ENCODE measurements at regions not wholly inside any gene's neighbourhood (a gene's known extent, or its start where the extent isn't known, plus 50 kb on each side); places are given as distances from the start of the nearest gene placed in this dataset.
"Not testable (repeated sequence)": the region's sequence is repeated elsewhere in the genome, so short reads cannot be mapped to it uniquely, and the experiment has no call there.

DNA sequence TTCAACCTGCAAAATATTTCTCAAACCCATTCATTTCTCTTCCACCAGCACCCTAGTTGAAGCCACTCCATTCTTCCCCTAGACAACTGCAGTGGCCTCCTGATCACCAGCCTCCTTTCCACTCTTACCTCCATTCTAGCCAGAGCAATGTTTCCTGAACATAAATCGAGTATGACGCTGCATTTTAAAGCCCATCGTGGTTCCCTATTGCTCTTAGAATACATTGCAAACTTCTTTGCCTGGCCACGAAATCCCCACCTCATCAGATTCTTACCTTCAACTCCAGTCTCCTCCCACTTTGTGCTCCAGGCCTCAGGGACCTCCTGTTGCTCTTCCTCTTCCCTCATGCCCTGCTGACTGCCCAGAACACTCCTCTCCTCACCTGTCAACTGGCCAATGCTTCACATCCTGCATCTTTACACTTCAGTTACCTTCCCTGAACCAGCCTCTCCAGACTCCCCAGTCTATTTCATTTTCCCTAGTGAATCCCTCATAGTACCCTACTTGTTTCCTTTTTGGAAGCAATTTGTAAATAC, 176.5 kb upstream of the CTAGE1 start:
- in situ Hi-C loops (cut with HindIII; ENCODE audit: low pct_unique_long_range_greater_than_20kb, low sequenced_read_pairs), result no loop called here
- no peak for DNase-seq (ENCODE audit: low read depth, low spot score)

- in situ Hi-C loops (cut with HindIII; ENCODE audit: low pct_unique_long_range_greater_than_20kb, low sequenced_read_pairs), result no loop called here
- DNase-seq (ENCODE audit: low read depth, low spot score), result no peak
These were observed 183.8 kb upstream of the CTAGE1 start for GRCh38 chr18:22601481-22601880.

DNA sequence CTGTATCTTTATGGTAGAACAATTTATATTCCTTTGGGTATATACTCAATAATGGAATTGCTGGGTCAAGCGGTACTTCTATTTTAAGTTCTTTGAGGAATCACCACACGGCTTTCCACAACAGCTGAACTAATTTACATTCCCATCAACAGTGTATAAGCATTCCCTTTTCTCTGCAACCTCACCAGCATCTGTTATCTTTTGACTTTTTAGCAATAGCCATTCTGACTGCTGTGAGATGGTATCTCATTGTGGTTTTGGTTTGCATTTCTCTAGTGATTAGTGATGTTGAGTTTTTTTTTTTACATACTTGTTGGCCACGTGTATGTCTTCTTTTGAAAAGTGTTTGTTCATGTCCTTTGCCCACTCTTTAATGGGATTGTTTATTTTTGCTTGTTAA, 184.7 kb upstream of the CTAGE1 start:
- in situ Hi-C loops (cut with HindIII; ENCODE audit: low pct_unique_long_range_greater_than_20kb, low sequenced_read_pairs); DNase-seq (ENCODE audit: low read depth, low spot score): not testable (repeated sequence)

DNA sequence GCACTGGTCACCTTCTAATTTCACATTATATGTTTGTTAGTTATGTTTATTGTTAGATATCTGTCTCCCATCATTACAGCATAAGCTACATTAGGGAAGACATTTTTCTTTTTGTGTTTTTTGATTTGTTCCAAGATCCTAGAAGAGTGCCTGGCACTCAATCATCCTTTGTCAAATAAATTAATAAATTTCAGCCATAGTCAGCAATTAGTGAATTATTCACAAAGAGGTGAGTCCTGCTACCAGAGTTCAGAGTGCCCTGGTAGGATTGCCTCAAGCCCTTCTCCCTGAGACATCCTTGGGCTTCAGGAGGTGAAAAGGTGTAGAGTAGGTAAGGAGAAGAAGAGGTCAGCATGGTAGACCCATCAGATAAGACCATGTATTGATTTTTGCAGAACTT, 186.2 kb upstream of the CTAGE1 start:
- in situ Hi-C loops (cut with HindIII; ENCODE audit: low pct_unique_long_range_greater_than_20kb, low sequenced_read_pairs), result no loop called here
- no peak for DNase-seq (ENCODE audit: low read depth, low spot score)

- DNase-seq (ENCODE audit: low read depth, low spot score), result no peak
- in situ Hi-C loops (cut with HindIII; ENCODE audit: low pct_unique_long_range_greater_than_20kb, low sequenced_read_pairs), result no loop called here
These were observed 186.8 kb upstream of the CTAGE1 start for GRCh38 chr18:22604390-22604985.

DNA sequence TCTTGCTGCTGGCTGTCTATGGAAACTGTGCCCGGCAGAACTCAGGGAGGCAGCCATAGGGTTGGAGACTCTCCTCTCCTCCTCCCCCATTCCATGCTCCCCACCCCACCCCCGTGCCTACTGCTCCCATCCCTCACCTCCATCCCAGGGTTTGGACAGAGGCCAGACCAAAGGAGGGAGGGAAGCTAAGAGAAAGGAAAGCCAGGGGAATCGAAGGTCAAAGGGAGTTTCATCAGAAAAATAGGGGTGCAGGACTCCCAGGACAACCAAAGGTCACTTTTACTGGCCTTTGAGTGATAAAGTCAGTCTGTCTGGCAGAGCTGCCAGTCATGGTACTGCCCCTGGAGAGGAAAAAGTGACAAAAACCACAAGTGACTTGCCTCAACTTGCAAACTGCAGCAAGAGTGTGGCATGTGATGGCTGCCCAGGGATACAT, 187.3 kb upstream of the CTAGE1 start:
- no peak for DNase-seq (ENCODE audit: low read depth, low spot score)
- in situ Hi-C loops (cut with HindIII; ENCODE audit: low pct_unique_long_range_greater_than_20kb, low sequenced_read_pairs), result no loop called here

- DNase-seq (ENCODE audit: low read depth, low spot score), result no peak
- in situ Hi-C loops (cut with HindIII; ENCODE audit: low pct_unique_long_range_greater_than_20kb, low sequenced_read_pairs), result no loop called here
These were observed 188.0 kb upstream of the CTAGE1 start for GRCh38 chr18:22605736-22606135.

GRCh38 chr18:22606563-22607283, 189.0 kb upstream of the CTAGE1 start:
- in situ Hi-C loops (cut with HindIII; ENCODE audit: low pct_unique_long_range_greater_than_20kb, low sequenced_read_pairs), result no loop called here
- no peak for DNase-seq (ENCODE audit: low read depth, low spot score)

DNA sequence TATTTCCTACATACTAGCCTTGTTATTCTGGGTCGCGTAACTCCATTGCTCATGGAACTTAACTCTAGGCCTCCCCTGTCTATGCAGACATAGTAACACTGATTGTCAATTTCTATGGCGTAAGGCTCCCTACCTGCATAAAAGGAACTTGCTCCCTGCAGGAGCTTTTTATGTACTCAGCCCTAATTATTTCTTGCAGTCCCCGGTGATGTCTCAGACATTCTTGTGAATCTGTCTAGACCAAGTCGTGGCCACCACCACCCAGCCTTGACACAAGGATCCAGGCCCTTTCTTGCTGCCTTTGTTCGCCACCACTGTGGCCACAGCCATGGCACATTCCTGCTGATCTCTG, 189.5 kb upstream of the CTAGE1 start:
- DNase-seq (ENCODE audit: low read depth, low spot score), result no peak
- in situ Hi-C loops (cut with HindIII; ENCODE audit: low pct_unique_long_range_greater_than_20kb, low sequenced_read_pairs), result no loop called here

DNA sequence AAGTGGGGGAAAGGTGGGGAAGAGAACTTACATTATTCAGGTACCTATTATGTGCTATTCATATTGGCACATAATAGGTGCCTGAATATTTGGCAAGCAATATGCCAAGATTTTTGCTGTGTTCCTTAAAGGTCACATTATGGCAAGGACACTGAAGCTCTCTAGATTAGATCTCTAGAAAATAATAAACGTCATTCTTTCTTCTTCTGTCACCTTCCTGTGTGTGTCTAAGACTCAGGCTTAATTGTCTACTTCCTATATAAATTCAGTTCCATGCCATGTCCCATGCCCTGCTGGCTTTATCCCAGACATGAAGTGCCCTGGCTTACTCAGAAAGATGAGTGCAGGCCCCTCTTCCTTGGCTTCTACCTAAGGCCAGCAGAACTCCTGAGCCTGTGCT, 191.1 kb upstream of the CTAGE1 start:
- in situ Hi-C loops (cut with HindIII; ENCODE audit: low pct_unique_long_range_greater_than_20kb, low sequenced_read_pairs), result no loop called here
- DNase-seq (ENCODE audit: low read depth, low spot score), result no peak

DNA sequence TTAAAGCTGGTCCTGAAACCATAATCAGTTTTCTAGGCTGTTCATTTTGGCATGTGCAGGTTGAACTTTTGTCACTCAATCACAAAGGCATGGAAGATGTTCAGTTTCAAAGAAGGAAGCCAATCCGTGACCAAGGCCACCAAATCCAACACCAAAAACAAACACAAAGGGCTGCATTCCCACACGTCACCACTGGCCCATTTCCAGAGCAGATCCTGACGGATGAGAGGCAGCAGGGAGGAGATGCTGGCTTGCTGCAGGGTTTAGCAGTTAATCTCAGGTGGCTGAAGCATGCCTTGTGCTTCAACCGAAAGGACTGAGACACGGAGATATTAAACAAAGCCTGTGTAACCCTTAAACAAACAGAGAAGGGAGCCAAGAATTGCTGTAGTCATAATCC, 191.9 kb upstream of the CTAGE1 start:
- DNase-seq (ENCODE audit: low read depth, low spot score), result no peak
- in situ Hi-C loops (cut with HindIII; ENCODE audit: low pct_unique_long_range_greater_than_20kb, low sequenced_read_pairs), result no loop called here

- in situ Hi-C loops (cut with HindIII; ENCODE audit: low pct_unique_long_range_greater_than_20kb, low sequenced_read_pairs), result no loop called here
- no peak for DNase-seq (ENCODE audit: low read depth, low spot score)
These were observed 195.5 kb upstream of the CTAGE1 start for GRCh38 chr18:22613058-22613690.

- in situ Hi-C loops (cut with HindIII; ENCODE audit: low pct_unique_long_range_greater_than_20kb, low sequenced_read_pairs), result no loop called here
- DNase-seq (ENCODE audit: low read depth, low spot score), result no peak
These were observed 196.1 kb upstream of the CTAGE1 start for GRCh38 chr18:22613788-22614187.

- in situ Hi-C loops (cut with HindIII; ENCODE audit: low pct_unique_long_range_greater_than_20kb, low sequenced_read_pairs), result no loop called here
- no peak for DNase-seq (ENCODE audit: low read depth, low spot score)
These were observed 205.8 kb upstream of the CTAGE1 start for GRCh38 chr18:22623513-22623912.

- DNase-seq (ENCODE audit: low read depth, low spot score), result no peak
- in situ Hi-C loops (cut with HindIII; ENCODE audit: low pct_unique_long_range_greater_than_20kb, low sequenced_read_pairs), result no loop called here
These were observed 206.5 kb upstream of the CTAGE1 start for GRCh38 chr18:22624176-22624575.

GRCh38 chr18:22625406-22625805, 207.7 kb upstream of the CTAGE1 start:
- in situ Hi-C loops (cut with HindIII; ENCODE audit: low pct_unique_long_range_greater_than_20kb, low sequenced_read_pairs), result no loop called here
- no peak for DNase-seq (ENCODE audit: low read depth, low spot score)

GRCh38 chr18:22626771-22627170, 209.1 kb upstream of the CTAGE1 start:
- in situ Hi-C loops (cut with HindIII; ENCODE audit: low pct_unique_long_range_greater_than_20kb, low sequenced_read_pairs), result no loop called here
- DNase-seq (ENCODE audit: low read depth, low spot score), result no peak

GRCh38 chr18:22627506-22627905, 209.8 kb upstream of the CTAGE1 start:
- in situ Hi-C loops (cut with HindIII; ENCODE audit: low pct_unique_long_range_greater_than_20kb, low sequenced_read_pairs), result no loop called here
- no peak for DNase-seq (ENCODE audit: low read depth, low spot score)

Measured in SK-MEL-5 (cell line).